Upper lobe of left lung (tissue), 6 donors: ENCODE measurements at regions not wholly inside any gene's neighbourhood (a gene's known extent, or its start where the extent isn't known, plus 50 kb on each side); places are given as distances from the start of the nearest gene placed in this dataset.

Experiments used
- ATAC-seq, 2 donors: fragments of 200-7000 bp; cut with Tn5 transposase; one replicate each; pipeline ENCODE4 v1.9.1; 2022; ENCODE audit warnings: mild to moderate bottlenecking in 2 of 2, moderate library complexity in 2 of 2; ENCODE audit not compliant: low FRiP score in 2 of 2
- DNase-seq, 2 donors: peaks; one replicate each; pipeline ENCODE4 v3.0.0-alpha.2; 2019 to 2020
- H3K27ac ChIP-seq, 4 donors: fragments of 200-600 bp; sonication (generic); one replicate each; pipeline ENCODE4 v1.5.1; 2016 to 2019
- H3K27me3 ChIP-seq, 4 donors: fragments of 200-600 bp; sonication (generic); one replicate each; pipeline ENCODE4 v1.5.1; 2017 to 2019
- H3K36me3 ChIP-seq, 4 donors: fragments of 200-600 bp; sonication (generic); one replicate each; pipeline ENCODE4 v1.5.1; 2016 to 2019
- H3K4me1 ChIP-seq, 4 donors: fragments of 200-600 bp; sonication (generic); one replicate each; pipeline ENCODE4 v1.5.1; 2018 to 2019
- H3K4me3 ChIP-seq, 4 donors: fragments of 200-600 bp; sonication (generic); one replicate each; pipeline ENCODE4 v1.5.1; 2017 to 2019; ENCODE audit warnings: mild to moderate bottlenecking in 2 of 4, moderate library complexity in 1 of 4
- H3K9me3 ChIP-seq, 4 donors: fragments of 200-600 bp; sonication (generic); one replicate each; pipeline ENCODE4 v1.5.1; 2018 to 2019
- EP300 ChIP-seq, 4 donors: sonication (generic); formaldehyde crosslinking; IDR thresholded peaks; one replicate each; pipeline ENCODE4 v1.5.1; 2017; ENCODE audit warnings: antibody characterized with exemption in 4 of 4, control low read depth in 2 of 4
- POLR2A ChIP-seq, 4 donors: fragments of 450-650 bp; IDR thresholded peaks; one replicate each; pipeline ENCODE4 v1.5.1; 2016 to 2017; ENCODE audit warnings: antibody characterized with exemption in 4 of 4, mild to moderate bottlenecking in 2 of 4
- POLR2AphosphoS5 ChIP-seq, 2 donors: sonication (generic); formaldehyde crosslinking; IDR thresholded peaks; one replicate each; pipeline ENCODE4 v1.5.1; 2017; ENCODE audit warnings: antibody characterized with exemption in 2 of 2
- WGBS, 2 donors: methylation state at CpG; one replicate each; pipeline ENCODE4 v1.1.5; 2017 to 2018; 5-methylcytosine and 5-hydroxymethylcytosine counted together
- TF ChIP-seq, protein P1 (sequence below), 6 experiments: fragments of 450-650 bp in 4 of 6; fragments of 200-600 bp in 2 of 6; sonication (generic) in 2 of 6; IDR thresholded peaks; one replicate each; pipeline ENCODE4 v1.5.1; 2016 to 2019; ENCODE audit warnings: antibody characterized with exemption in 6 of 6
- donor health status: DM: no; HTN: no; CAD: no; lungs with moderate emphysema.
- donor health status: DM: no; HTN: yes; CAD: no; lungs with severe emphysema.

DNA sequence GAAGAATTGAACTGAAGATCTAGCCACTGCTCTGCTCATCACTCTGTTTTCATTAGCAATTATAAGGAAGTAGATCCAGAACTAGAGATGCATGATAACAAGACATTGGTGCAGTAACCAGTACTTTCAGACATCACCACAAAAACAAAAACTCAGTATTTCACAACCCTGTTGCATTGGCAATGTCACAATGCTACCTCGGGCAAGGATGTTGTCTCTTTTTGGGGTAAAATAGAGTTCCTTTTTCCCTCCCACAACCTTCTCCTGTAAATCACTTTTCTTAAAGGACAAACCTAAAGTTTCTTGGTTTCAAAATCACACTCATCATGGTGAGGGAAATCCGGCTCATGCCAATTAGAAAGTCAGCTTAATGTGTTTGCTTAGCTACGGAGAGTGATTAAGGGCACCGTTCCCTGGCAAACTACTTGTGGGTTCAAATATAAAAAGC, 420.1 kb upstream of the MEF2C start:
- H3K27me3 ChIP-seq: no peaks in the 10 kb centered on the region
- H3K9me3 ChIP-seq: no peaks in the 10 kb centered on the region
- no peak overlapping the region for H3K4me3 ChIP-seq
- WGBS, 2 donors: 40 to 45% methylated on average over 4 of the region's 4 CpGs
- no peak overlapping the region for H3K27ac ChIP-seq
- ATAC-seq (peak in 1 of 2 donors; percentile 57), DNase-seq (no peak)
- TF ChIP-seq POLR2A (IDR thresholded peaks at IDR 0.05) (no peak), EP300 (IDR thresholded peaks at IDR 0.05) (no peak), POLR2AphosphoS5 (IDR thresholded peaks at IDR 0.05) (no peak)
- TF ChIP-seq, protein P1, sequence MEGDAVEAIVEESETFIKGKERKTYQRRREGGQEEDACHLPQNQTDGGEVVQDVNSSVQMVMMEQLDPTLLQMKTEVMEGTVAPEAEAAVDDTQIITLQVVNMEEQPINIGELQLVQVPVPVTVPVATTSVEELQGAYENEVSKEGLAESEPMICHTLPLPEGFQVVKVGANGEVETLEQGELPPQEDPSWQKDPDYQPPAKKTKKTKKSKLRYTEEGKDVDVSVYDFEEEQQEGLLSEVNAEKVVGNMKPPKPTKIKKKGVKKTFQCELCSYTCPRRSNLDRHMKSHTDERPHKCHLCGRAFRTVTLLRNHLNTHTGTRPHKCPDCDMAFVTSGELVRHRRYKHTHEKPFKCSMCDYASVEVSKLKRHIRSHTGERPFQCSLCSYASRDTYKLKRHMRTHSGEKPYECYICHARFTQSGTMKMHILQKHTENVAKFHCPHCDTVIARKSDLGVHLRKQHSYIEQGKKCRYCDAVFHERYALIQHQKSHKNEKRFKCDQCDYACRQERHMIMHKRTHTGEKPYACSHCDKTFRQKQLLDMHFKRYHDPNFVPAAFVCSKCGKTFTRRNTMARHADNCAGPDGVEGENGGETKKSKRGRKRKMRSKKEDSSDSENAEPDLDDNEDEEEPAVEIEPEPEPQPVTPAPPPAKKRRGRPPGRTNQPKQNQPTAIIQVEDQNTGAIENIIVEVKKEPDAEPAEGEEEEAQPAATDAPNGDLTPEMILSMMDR (IDR thresholded peaks at IDR 0.05): no peak
- H3K36me3 ChIP-seq: no peaks in the 10 kb centered on the region
- peaks cover 0 to 6% (median 0%) of the 10 kb centered on the region in 4 donors for H3K4me1 ChIP-seq

DNA sequence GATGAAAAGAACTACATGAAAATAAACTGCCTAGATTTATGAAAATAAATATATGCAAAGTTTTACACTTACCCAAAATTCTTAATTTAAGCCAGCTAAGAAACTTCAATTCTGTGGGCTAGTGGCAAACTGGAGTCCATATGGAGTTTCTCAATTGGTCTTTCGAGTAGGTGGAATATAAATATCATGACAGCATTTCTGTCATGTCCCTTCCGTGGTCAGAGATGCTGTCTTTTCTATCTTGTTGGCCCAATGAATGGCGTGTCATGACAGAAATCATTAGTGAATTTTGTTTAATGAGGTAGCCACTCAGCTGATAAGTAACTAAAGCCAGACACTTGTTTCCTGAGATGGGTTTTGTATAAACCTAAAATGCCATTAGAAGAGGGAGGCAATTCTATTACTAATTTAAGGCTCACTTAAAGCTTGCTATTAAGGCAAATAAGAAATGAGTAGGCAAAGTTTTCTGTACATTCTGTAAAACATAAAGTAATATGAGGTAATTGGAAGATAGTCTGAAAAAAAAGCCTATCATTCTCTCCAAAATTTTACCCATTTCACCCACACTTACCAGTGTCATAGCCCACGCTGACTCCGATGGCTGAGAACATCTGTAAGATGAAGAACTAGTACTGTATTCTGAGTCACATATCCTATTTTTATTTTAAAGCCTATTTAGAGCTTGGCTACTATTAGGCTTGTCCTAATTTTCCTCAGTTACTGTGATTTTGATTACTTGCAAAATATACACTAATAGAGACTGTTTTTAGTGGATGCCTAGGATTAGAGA, 419.3 kb upstream of the MEF2C start:
- Histone ChIP-seq H3K36me3 (no peaks in the 10 kb centered on the region), H3K9me3 (no peaks in the 10 kb centered on the region), H3K4me3 (no peak overlapping the region), H3K4me1 (peaks cover 0 to 6% (median 0%) of the 10 kb centered on the region in 4 donors), H3K27me3 (no peaks in the 10 kb centered on the region), H3K27ac (peak overlapping the region in 1 of 4 donors; percentile 3)
- no peak for TF ChIP-seq POLR2A (IDR thresholded peaks at IDR 0.05)
- TF ChIP-seq POLR2AphosphoS5 (IDR thresholded peaks at IDR 0.05): no peak
- TF ChIP-seq, protein P1 (IDR thresholded peaks at IDR 0.05): no peak
- TF ChIP-seq EP300 (IDR thresholded peaks at IDR 0.05): no peak
- ATAC-seq: no peak
- DNase-seq: no peak
- WGBS, 2 donors: 78 to 85% methylated on average over 5 of the region's 5 CpGs

DNA sequence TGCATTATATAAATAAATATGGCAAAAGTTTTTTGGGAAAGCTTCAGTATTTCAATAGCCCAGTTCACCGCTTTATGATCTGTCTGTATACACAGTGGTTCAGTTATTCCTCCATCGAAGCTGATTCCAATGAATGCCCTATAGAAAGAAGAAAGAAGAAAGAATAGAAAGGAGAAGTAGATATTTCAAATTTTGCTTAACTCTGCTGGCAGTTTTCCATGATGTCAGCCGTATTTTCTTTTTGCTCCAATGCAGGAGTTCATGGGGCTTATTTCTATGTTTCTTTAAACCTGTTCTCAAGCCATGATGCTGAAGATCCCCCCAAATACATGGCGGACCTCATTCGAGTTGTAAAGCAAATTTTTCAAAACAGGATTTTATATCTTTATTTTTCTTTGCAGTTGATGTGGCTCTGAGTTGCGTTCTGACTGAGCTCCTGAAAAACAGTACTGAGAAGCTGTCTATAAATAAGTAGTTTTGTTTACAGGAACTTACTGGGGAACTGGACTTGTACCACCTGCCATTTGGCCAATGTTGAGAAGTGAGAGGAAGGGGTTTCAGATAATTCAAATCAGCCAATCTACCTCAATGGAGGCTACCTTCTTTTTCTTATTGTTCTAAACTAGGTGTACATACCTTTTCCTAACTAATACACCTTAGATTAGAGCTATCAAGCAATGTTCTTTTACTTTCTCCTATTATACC, 418.5 kb upstream of the MEF2C start:
- no peak for ATAC-seq
- no peak overlapping the region for H3K27ac ChIP-seq

DNA sequence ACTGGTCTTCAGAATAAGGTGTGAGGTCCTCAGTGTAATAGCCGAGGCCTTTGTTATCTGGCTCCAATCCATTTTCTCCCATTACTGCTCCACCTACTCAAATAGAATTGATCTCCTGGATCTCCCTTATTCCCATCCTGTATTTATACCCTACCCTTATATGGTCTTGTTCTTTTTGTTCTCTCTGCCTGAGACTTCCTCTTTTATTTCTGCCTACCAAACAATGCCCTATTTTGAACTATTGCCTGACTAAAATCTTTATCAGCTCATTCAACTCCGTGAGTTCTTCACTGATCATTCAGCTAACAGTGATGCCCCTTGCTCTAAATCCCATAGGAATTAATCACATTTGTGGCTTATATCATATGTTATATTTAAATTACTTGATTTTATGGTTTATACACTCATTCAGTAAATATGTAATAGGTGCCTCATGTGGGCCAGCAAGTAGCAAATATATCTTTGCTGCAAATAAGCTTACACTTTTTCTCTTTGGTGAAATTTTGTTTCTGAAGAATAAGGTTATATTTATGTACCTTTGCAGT, 417.5 kb upstream of the MEF2C start:
- 59 to 69% methylated on average over 2 of the region's 2 CpGs for WGBS, 2 donors
- DNase-seq (no peak), ATAC-seq (peak in 1 of 2 donors; percentile 55)
- Histone ChIP-seq H3K27me3 (no peaks in the 10 kb centered on the region), H3K4me3 (no peak overlapping the region), H3K9me3 (no peaks in the 10 kb centered on the region), H3K36me3 (no peaks in the 10 kb centered on the region), H3K27ac (no peak overlapping the region), H3K4me1 (peaks cover 0 to 6% (median 0%) of the 10 kb centered on the region in 4 donors)
- TF ChIP-seq POLR2AphosphoS5 (IDR thresholded peaks at IDR 0.05) (no peak), EP300 (IDR thresholded peaks at IDR 0.05) (no peak), POLR2A (IDR thresholded peaks at IDR 0.05) (no peak)
- TF ChIP-seq, protein P1 (IDR thresholded peaks at IDR 0.05): no peak

More for the DNA sequence above, 418.5 kb upstream of the MEF2C start:
- Histone ChIP-seq H3K36me3 (no peaks in the 10 kb centered on the region), H3K9me3 (no peaks in the 10 kb centered on the region), H3K4me3 (no peak overlapping the region), H3K4me1 (peaks cover 0 to 6% (median 0%) of the 10 kb centered on the region in 4 donors), H3K27me3 (no peaks in the 10 kb centered on the region)
- TF ChIP-seq, protein P1 (IDR thresholded peaks at IDR 0.05): no peak
- TF ChIP-seq POLR2AphosphoS5 (IDR thresholded peaks at IDR 0.05) (no peak), POLR2A (IDR thresholded peaks at IDR 0.05) (no peak), EP300 (IDR thresholded peaks at IDR 0.05) (no peak)
- DNase-seq: no peak
- 85 to 87% methylated on average over 6 of the region's 6 CpGs for WGBS, 2 donors
